ENCODE measurements at regions not wholly inside any gene's neighbourhood (a gene's known extent, or its start where the extent isn't known, plus 50 kb on each side); places are given as distances from the start of the nearest gene placed in this dataset.

DNA sequence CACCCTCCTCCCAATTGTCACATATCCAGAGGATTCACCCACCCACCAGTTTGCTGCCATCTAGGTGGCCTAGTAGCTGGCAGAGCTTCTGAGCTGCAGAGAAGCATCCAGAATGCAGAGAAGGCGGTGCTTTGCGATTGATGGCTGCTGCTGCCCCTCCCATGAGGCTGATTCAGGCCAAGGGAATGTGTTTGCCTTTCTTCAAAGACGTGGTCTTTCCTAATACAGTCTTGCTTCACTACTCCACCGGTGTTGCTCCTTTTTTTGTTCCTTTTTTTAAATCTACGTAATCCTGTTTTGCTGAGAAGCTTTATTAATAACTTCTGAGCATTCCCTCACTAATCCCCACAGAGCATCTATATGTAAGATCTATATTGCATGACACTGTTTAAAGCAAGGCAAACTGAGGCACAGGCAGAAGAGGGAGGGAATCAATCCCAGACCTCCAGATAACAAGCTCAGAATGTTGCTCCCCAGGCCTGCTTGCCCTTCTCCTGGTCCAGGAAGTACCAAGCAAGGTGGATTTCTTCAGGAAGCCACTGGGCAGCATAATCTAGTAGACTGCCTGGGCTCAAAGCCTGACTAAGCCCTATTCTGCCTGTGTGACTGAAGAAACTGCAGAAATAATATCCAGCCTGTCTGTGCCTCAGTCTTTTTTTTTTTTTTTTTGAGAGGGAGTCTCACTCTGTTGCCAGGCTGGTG is 275.5 kb upstream of the FMN2 start:
- Mint-ChIP-seq H3K36me3 (no peaks in the 10 kb centered on the region), H3K27me3 (ENCODE audit: insufficient read depth, low read depth) (no peaks in the 10 kb centered on the region), H3K27ac (no peak overlapping the region), H3K4me3 (no peak overlapping the region), H3K9me3 (no peaks in the 10 kb centered on the region), H3K4me1 (peaks cover 30% of the 10 kb centered on the region)
- no peak overlapping the region for H3K4me2 ChIP-seq
- H3K79me2 ChIP-seq (ENCODE audit: low read depth) = no peaks in the 10 kb centered on the region
- DNase-seq (ENCODE audit: low spot score) = peak; percentile 21
- no peak overlapping the region for H2AFZ ChIP-seq (replicated peaks)
- H3K9ac ChIP-seq = no peak overlapping the region
- TF ChIP-seq, protein P1, sequence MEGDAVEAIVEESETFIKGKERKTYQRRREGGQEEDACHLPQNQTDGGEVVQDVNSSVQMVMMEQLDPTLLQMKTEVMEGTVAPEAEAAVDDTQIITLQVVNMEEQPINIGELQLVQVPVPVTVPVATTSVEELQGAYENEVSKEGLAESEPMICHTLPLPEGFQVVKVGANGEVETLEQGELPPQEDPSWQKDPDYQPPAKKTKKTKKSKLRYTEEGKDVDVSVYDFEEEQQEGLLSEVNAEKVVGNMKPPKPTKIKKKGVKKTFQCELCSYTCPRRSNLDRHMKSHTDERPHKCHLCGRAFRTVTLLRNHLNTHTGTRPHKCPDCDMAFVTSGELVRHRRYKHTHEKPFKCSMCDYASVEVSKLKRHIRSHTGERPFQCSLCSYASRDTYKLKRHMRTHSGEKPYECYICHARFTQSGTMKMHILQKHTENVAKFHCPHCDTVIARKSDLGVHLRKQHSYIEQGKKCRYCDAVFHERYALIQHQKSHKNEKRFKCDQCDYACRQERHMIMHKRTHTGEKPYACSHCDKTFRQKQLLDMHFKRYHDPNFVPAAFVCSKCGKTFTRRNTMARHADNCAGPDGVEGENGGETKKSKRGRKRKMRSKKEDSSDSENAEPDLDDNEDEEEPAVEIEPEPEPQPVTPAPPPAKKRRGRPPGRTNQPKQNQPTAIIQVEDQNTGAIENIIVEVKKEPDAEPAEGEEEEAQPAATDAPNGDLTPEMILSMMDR (IDR thresholded peaks at IDR 0.05) = no peak
- TF ChIP-seq EZH2phosphoT487 (IDR thresholded peaks at IDR 0.05) = no peak
- TF ChIP-seq EZH2 (IDR thresholded peaks at IDR 0.05) = no peak
- peaks cover 3% of the 10 kb centered on the region for H4K20me1 ChIP-seq (ENCODE audit: low read depth)
- peaks cover 5% of the 10 kb centered on the region for H3K4me1 ChIP-seq
- no peaks in the 10 kb centered on the region for H3K9me3 ChIP-seq (ENCODE audit: low read depth)
- no peak overlapping the region for H3K4me3 ChIP-seq
- H3K36me3 ChIP-seq = no peaks in the 10 kb centered on the region
- H3F3A ChIP-seq (ENCODE audit: low read depth) = peaks cover 6% of the 10 kb centered on the region
- H3K27me3 ChIP-seq = no peaks in the 10 kb centered on the region
- H3K27ac ChIP-seq = no peak overlapping the region

DNA sequence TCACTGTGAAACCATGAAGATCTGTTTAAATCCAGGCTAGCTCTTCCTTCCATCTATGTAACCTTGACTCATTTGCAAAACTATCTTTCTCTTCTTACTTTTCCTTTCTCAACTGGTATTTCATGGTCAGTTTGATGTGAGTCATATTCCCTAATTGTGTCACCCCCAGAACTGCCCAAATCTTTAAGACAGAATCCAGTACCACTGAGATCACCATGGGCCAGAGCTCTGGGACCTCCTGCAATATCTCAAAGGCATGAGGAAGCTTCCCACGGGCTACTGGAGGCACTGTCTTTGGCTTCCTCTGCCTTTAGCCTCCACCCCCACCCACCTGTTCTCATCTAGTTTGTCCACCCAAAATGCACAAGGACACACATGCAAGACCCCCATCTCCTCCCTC is 274.4 kb upstream of the FMN2 start:
- no peak overlapping the region for H3K27ac ChIP-seq
- no peak overlapping the region for H3K4me3 ChIP-seq

DNA sequence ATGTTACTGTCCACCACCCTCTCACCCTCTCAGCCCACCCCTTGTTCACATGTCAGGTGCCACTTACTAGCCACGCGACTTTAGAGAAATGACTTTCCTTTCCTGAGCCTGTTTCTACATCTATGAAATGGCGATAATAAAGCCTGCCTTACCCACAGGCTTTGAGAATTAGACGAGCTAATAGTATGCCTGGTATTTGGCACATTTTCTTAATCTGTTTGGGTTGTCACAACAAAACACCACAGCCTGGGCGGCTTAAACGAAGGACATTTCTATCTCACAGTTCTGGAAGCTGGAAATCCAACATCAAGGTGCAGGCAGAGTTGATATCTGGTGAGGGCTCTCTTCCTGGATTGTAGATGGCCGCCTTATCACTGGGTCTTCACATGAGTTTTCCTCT is 273.9 kb upstream of the FMN2 start:
- no peak overlapping the region for H3K9ac ChIP-seq
- no peaks in the 10 kb centered on the region for H3K9me3 ChIP-seq (ENCODE audit: low read depth)
- H3F3A ChIP-seq (ENCODE audit: low read depth) = no peaks in the 10 kb centered on the region
- TF ChIP-seq, protein P1 (IDR thresholded peaks at IDR 0.05) = no peak
- TF ChIP-seq EZH2 (IDR thresholded peaks at IDR 0.05) (no peak), EZH2phosphoT487 (IDR thresholded peaks at IDR 0.05) (no peak)
- H3K4me3 ChIP-seq = no peak overlapping the region
- no peak overlapping the region for H2AFZ ChIP-seq (replicated peaks)
- no peaks in the 10 kb centered on the region for H3K36me3 Mint-ChIP-seq
- H3K9me3 Mint-ChIP-seq = no peaks in the 10 kb centered on the region
- H4K20me1 ChIP-seq (ENCODE audit: low read depth) = no peaks in the 10 kb centered on the region
- H3K4me3 Mint-ChIP-seq = no peak overlapping the region
- H3K4me1 ChIP-seq = no peaks in the 10 kb centered on the region
- no peak overlapping the region for H3K27ac ChIP-seq
- no peak overlapping the region for H3K4me2 ChIP-seq
- peaks cover 20% of the 10 kb centered on the region for H3K4me1 Mint-ChIP-seq
- no peaks in the 10 kb centered on the region for H3K27me3 ChIP-seq
- H3K79me2 ChIP-seq (ENCODE audit: low read depth) = no peaks in the 10 kb centered on the region
- no peak for DNase-seq (ENCODE audit: low spot score)
- H3K27ac Mint-ChIP-seq = no peak overlapping the region
- no peaks in the 10 kb centered on the region for H3K36me3 ChIP-seq
- H3K27me3 Mint-ChIP-seq (ENCODE audit: insufficient read depth, low read depth) = no peaks in the 10 kb centered on the region

More for the DNA sequence above, 274.4 kb upstream of the FMN2 start:
- no peak overlapping the region for H3K4me2 ChIP-seq
- no peak overlapping the region for H2AFZ ChIP-seq (replicated peaks)
- no peaks in the 10 kb centered on the region for H3K79me2 ChIP-seq (ENCODE audit: low read depth)
- peaks cover 20% of the 10 kb centered on the region for H3K4me1 Mint-ChIP-seq
- H3F3A ChIP-seq (ENCODE audit: low read depth) = no peaks in the 10 kb centered on the region
- H3K9me3 ChIP-seq (ENCODE audit: low read depth) = no peaks in the 10 kb centered on the region
- H3K27me3 ChIP-seq = no peaks in the 10 kb centered on the region
- no peak overlapping the region for H3K9ac ChIP-seq
- H3K27ac Mint-ChIP-seq = no peak overlapping the region
- no peaks in the 10 kb centered on the region for H3K27me3 Mint-ChIP-seq (ENCODE audit: insufficient read depth, low read depth)
- H4K20me1 ChIP-seq (ENCODE audit: low read depth) = no peaks in the 10 kb centered on the region
- no peaks in the 10 kb centered on the region for H3K36me3 Mint-ChIP-seq
- H3K9me3 Mint-ChIP-seq = no peaks in the 10 kb centered on the region
- DNase-seq (ENCODE audit: low spot score) = no peak
- TF ChIP-seq EZH2 (IDR thresholded peaks at IDR 0.05) (no peak), EZH2phosphoT487 (IDR thresholded peaks at IDR 0.05) (no peak)
- TF ChIP-seq, protein P1 (IDR thresholded peaks at IDR 0.05) = no peak
- no peaks in the 10 kb centered on the region for H3K36me3 ChIP-seq
- no peak overlapping the region for H3K4me3 Mint-ChIP-seq
- no peaks in the 10 kb centered on the region for H3K4me1 ChIP-seq
